HepG2 (cell line): ENCODE measurements at regions not wholly inside any gene's neighbourhood (a gene's known extent, or its start where the extent isn't known, plus 50 kb on each side); places are given as distances from the start of the nearest gene placed in this dataset.
A peak's percentile ranks its signal among the peaks of the same experiment; 100 is the strongest.

ENCODE experiments used
- ATAC-seq: fragments of 200-7000 bp; cut with Tn5 transposase; 3 replicates; pipeline ENCODE4 v1.9.1; 2020; ENCODE audit warnings: mild to moderate bottlenecking, moderate library complexity
- BruUV-seq: library from RNA; stranded (reverse); fragments of 400-500 nt; replicated peaks from 2 replicates; lab custom pipeline; 2021; lab: Mats Ljungman, UMichigan
- CTCF ChIA-PET: fragments of 300-600 bp; formaldehyde crosslinking; extraction: SDS; loops from one replicate; lab custom pipeline; 2021; ENCODE audit warnings: low total read pairs, inconsistent platforms, low intra/inter-chr PET ratio; lab: Yijun Ruan, JAX
- POLR2A ChIA-PET: fragments of 350-600 bp; sonication (Branson Sonifier 250); formaldehyde crosslinking; loops from one replicate; lab custom pipeline; 2020; ENCODE audit warnings: antibody characterized with exemption, inconsistent platforms; lab: Yijun Ruan, JAX
- DNase-seq: peaks from one replicate; pipeline ENCODE4 v3.0.0-alpha.2; 2015; ENCODE audit warnings: low spot score
- FAIRE-seq: peaks from 3 replicates; lab custom pipeline; 2011; peaks lifted over from hg19 to GRCh38; lab: Jason Lieb, UNC
- H2AFZ ChIP-seq: one replicate; pipeline ENCODE4 v1.6.1; 2011; ENCODE audit warnings: low read length, inconsistent platforms
- H3K27ac ChIP-seq: fragments of 300-600 bp; 3 replicates; pipeline ENCODE4 v1.8.0; 2011; ENCODE audit warnings: mixed run types, mild to moderate bottlenecking, mixed read lengths, low read length, inconsistent platforms; ENCODE audit not compliant: insufficient read depth; ENCODE audit errors: extremely low read length
- H3K27me3 ChIP-seq, 2 experiments: fragments of 200-600 bp in 1 of 2; 2 replicates in 1 of 2; 3 replicates in 1 of 2; pipeline versions ENCODE4 v1.6.0 to v1.8.0; 2011; ENCODE audit warnings: low read length in 2 of 2, mild to moderate bottlenecking in 2 of 2, moderate library complexity in 2 of 2, inconsistent platforms in 1 of 2; ENCODE audit not compliant: insufficient read depth in 2 of 2, control insufficient read depth in 1 of 2
- H3K36me3 ChIP-seq, 2 experiments: fragments of 200-600 bp in 1 of 2; replicated peaks in 1 of 2; 2 replicates in 1 of 2; 3 replicates in 1 of 2; pipeline versions ENCODE4 v1.5.1 to v1.8.0; 2011; ENCODE audit warnings: low read length in 2 of 2, inconsistent platforms in 1 of 2; ENCODE audit not compliant: insufficient read depth in 2 of 2, control insufficient read depth in 1 of 2
- H3K4me1 ChIP-seq: 2 replicates; pipeline ENCODE4 v1.5.1; 2012; ENCODE audit warnings: low read length, inconsistent platforms; ENCODE audit not compliant: insufficient read depth
- H3K4me2 ChIP-seq: 2 replicates; pipeline ENCODE4 v1.6.0; 2011; ENCODE audit warnings: low read depth, low read length, inconsistent platforms
- H3K4me3 ChIP-seq, 3 experiments: fragments of 200-600 bp in 1 of 3; sonication (generic), shearing (Covaris generic) in 1 of 3; replicated peaks in 1 of 3; 2 replicates each; pipeline ENCODE4 v1.5.1; 2011 to 2016; ENCODE audit warnings: low read length in 3 of 3, inconsistent platforms in 2 of 3, low read depth in 2 of 3, mild to moderate bottlenecking in 2 of 3, control low read depth in 1 of 3, mixed read lengths in 1 of 3; ENCODE audit not compliant: insufficient read depth in 1 of 3
- H3K79me2 ChIP-seq: one replicate; pipeline ENCODE4 v1.6.1; 2011; ENCODE audit warnings: low read length, inconsistent platforms; ENCODE audit not compliant: insufficient read depth
- H3K9ac ChIP-seq: 2 replicates; pipeline ENCODE4 v1.6.0; 2011; ENCODE audit warnings: mild to moderate bottlenecking, low read depth, low read length, inconsistent platforms; ENCODE audit not compliant: insufficient read depth
- H3K9me3 ChIP-seq: 2 replicates; pipeline ENCODE4 v1.5.1; 2012; ENCODE audit warnings: mild to moderate bottlenecking, low read length
- H4K20me1 ChIP-seq: 2 replicates; pipeline ENCODE4 v1.6.0; 2011; ENCODE audit warnings: inconsistent platforms, mild to moderate bottlenecking, low read length, moderate library complexity; ENCODE audit not compliant: insufficient read depth
- CREB1 ChIP-seq, 2 experiments: fragments of 450-650 bp in 1 of 2; IDR thresholded peaks; 2 replicates each; pipeline ENCODE4 v1.6.1; 2016 to 2017; ENCODE audit warnings: control low read depth in 1 of 2, mild to moderate bottlenecking in 1 of 2, missing compliant biosample characterization in 1 of 2, missing genetic modification characterization in 1 of 2
- E2F1 ChIP-seq: sonication (generic); formaldehyde crosslinking; IDR thresholded peaks from 2 replicates; pipeline ENCODE4 v1.5.0; 2020; ENCODE audit warnings: missing genetic modification reagents
- HMG20B ChIP-seq: conservative IDR thresholded peaks from 2 replicates; pipeline ENCODE4 v1.6.1; 2016; ENCODE audit warnings: missing genetic modification reagents, missing compliant biosample characterization
- ISX ChIP-seq: sonication (generic); formaldehyde crosslinking; conservative IDR thresholded peaks from 2 replicates; pipeline ENCODE4 v1.5.0; 2020; ENCODE audit warnings: missing genetic modification reagents
- NR2F2 ChIP-seq: IDR thresholded peaks from 2 replicates; pipeline ENCODE4 v1.6.1; 2012; ENCODE audit warnings: low read depth, inconsistent platforms, borderline replicate concordance
- SMARCE1 ChIP-seq: fragments of 450-650 bp; IDR thresholded peaks from 2 replicates; pipeline ENCODE4 v1.6.1; 2017; ENCODE audit warnings: borderline replicate concordance
- ZFAT ChIP-seq: sonication (generic); formaldehyde crosslinking; conservative IDR thresholded peaks from 2 replicates; pipeline ENCODE4 v1.8.1; 2023; ENCODE audit warnings: missing genetic modification reagents, inconsistent platforms
- ZNF383 ChIP-seq: sonication (generic); formaldehyde crosslinking; IDR thresholded peaks from 2 replicates; pipeline ENCODE4 v1.4.0; 2020; ENCODE audit warnings: missing genetic modification reagents, mild to moderate bottlenecking, borderline replicate concordance
- ZNF709 ChIP-seq: sonication (generic); formaldehyde crosslinking; IDR thresholded peaks from 2 replicates; pipeline ENCODE4 v1.5.0; 2020; ENCODE audit warnings: mild to moderate bottlenecking, missing genetic modification reagents
- ZNF746 ChIP-seq: sonication (generic); formaldehyde crosslinking; IDR thresholded peaks from 2 replicates; pipeline ENCODE4 v1.8.0; 2022; ENCODE audit warnings: mild to moderate bottlenecking, missing genetic modification reagents
- WGBS: methylation state at CpG from one replicate; pipeline ENCODE4 v1.1.6; 2017; ENCODE audit warnings: low lambda C conversion rate; 5-methylcytosine and 5-hydroxymethylcytosine counted together
- in situ Hi-C: cut with HindIII; loops from 2 replicates; pipeline ENCODE4 v1.10.0; 2017; ENCODE audit warnings: low pct_unique_long_range_greater_than_20kb; ENCODE audit not compliant: extremely low pct_ligation_motif_present
- intact Hi-C: fragments of 100-400 bp; cut with micrococcal nuclease; formaldehyde crosslinking; loops from one replicate; pipeline ENCODE4 v1.10.0; 2022; ENCODE audit not compliant: unreplicated experiment
- TF ChIP-seq, protein P1 (sequence below): sonication (generic); formaldehyde crosslinking; IDR thresholded peaks from 2 replicates; pipeline ENCODE4 v1.8.1; 2022; ENCODE audit warnings: mild to moderate bottlenecking, missing genetic modification reagents
- TF ChIP-seq, protein P2 (sequence below): IDR thresholded peaks from 2 replicates; pipeline ENCODE4 v1.6.1; 2016; ENCODE audit warnings: missing biosample characterization, missing genetic modification reagents, low read depth
- TF ChIP-seq, protein P3 (sequence below): sonication (generic); formaldehyde crosslinking; IDR thresholded peaks from 2 replicates; pipeline ENCODE4 v1.5.1; 2020; ENCODE audit warnings: mild to moderate bottlenecking, missing genetic modification reagents, borderline replicate concordance

DNA sequence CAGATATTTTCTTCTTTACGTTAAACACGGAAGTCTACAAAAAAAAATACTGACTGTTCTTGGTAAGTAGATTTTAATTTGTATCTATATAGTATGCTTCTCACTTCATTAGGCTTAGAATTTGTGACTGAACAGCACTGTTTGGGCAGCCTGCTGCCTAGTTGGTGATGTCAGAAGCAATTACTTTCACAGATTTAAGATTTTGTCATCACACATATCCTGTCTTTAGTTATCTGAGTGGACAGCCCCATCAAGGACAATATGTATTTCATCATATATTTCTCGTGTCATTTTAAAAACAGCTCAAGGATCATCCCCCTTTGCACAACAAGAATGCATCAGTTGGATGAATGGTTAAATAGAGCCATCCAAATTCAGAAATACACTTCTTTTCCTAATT lies 338.4 kb upstream of the CITED2 start:
- Histone ChIP-seq H3K9ac (no peak overlapping the region), H3K4me2 (no peak overlapping the region), H3K27ac (no peak overlapping the region), H3K79me2 (no peaks in the 10 kb centered on the region), H3K27me3 (no peaks in the 10 kb centered on the region), H3K4me3 (no peak overlapping the region), H3K4me1 (peaks cover 16% of the 10 kb centered on the region), H3K36me3 (no peaks in the 10 kb centered on the region), H2AFZ (no peak overlapping the region), H4K20me1 (no peaks in the 10 kb centered on the region), H3K9me3 (no peaks in the 10 kb centered on the region)
- no TSS peak for BruUV-seq
- POLR2A ChIA-PET, result no interaction called here
- WGBS, result 16% methylated on average over 3 of the region's 3 CpGs
- in situ Hi-C loops (no loop called here), intact Hi-C loops (no loop called here)
- no peak for DNase-seq
- FAIRE-seq, result no peak
- no peak for ATAC-seq
- CTCF ChIA-PET, result no interaction called here
- TF ChIP-seq CREB1 (IDR thresholded peaks at IDR 0.05) (0 out of 2 replicates have a peak, but pooled peaks have one; percentile 29), CREB1 (CRISPR knock-in tag; IDR thresholded peaks at IDR 0.05) (no peak), ZFAT (CRISPR knock-in tag) (no peak)

GRCh38 chr6:139711804-139712585 lies 337.5 kb upstream of the CITED2 start:
- no TSS peak for BruUV-seq
- no peak for DNase-seq
- WGBS, result 47% methylated on average over 2 of the region's 2 CpGs
- FAIRE-seq, result no peak
- Histone ChIP-seq H3K27me3 (no peaks in the 10 kb centered on the region), H3K9me3 (no peaks in the 10 kb centered on the region), H3K4me2 (no peak overlapping the region), H3K4me3 (no peak overlapping the region), H3K79me2 (no peaks in the 10 kb centered on the region), H4K20me1 (no peaks in the 10 kb centered on the region), H3K27ac (no peak overlapping the region), H3K9ac (no peak overlapping the region), H2AFZ (no peak overlapping the region), H3K36me3 (no peaks in the 10 kb centered on the region), H3K4me1 (peaks cover 16% of the 10 kb centered on the region)
- CTCF ChIA-PET, result no interaction called here
- in situ Hi-C loops (no loop called here), intact Hi-C loops (no loop called here)
- no peak for ATAC-seq
- POLR2A ChIA-PET, result no interaction called here
- TF ChIP-seq HMG20B (CRISPR knock-in tag) (no peak), NR2F2 (no peak), SMARCE1 (no peak), ISX (no peak), ZNF709 (CRISPR knock-in tag) (no peak), ZNF383 (CRISPR knock-in tag) (no peak), E2F1 (CRISPR knock-in tag) (no peak), ZNF746 (CRISPR knock-in tag) (no peak)
- TF ChIP-seq, protein P1, sequence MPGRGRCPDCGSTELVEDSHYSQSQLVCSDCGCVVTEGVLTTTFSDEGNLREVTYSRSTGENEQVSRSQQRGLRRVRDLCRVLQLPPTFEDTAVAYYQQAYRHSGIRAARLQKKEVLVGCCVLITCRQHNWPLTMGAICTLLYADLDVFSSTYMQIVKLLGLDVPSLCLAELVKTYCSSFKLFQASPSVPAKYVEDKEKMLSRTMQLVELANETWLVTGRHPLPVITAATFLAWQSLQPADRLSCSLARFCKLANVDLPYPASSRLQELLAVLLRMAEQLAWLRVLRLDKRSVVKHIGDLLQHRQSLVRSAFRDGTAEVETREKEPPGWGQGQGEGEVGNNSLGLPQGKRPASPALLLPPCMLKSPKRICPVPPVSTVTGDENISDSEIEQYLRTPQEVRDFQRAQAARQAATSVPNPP, result no peak
- TF ChIP-seq, protein P2, sequence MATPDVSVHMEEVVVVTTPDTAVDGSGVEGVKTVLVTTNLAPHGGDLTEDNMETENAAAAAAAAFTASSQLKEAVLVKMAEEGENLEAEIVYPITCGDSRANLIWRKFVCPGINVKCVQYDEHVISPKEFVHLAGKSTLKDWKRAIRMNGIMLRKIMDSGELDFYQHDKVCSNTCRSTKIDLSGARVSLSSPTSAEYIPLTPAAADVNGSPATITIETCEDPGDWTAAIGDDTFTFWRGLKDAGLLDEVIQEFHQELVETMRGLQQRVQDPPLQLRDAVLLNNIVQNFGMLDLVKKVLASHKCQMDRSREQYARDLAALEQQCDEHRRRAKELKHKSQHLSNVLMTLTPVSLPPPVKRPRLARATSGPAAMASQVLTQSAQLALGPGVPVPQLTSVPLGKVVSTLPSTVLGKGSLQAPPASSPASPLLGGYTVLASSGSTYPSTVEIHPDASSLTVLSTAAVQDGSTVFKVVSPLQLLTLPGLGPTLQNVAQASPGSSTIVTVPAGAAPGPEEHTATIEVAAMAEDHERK (CRISPR knock-in tag), result no peak
- TF ChIP-seq, protein P3, sequence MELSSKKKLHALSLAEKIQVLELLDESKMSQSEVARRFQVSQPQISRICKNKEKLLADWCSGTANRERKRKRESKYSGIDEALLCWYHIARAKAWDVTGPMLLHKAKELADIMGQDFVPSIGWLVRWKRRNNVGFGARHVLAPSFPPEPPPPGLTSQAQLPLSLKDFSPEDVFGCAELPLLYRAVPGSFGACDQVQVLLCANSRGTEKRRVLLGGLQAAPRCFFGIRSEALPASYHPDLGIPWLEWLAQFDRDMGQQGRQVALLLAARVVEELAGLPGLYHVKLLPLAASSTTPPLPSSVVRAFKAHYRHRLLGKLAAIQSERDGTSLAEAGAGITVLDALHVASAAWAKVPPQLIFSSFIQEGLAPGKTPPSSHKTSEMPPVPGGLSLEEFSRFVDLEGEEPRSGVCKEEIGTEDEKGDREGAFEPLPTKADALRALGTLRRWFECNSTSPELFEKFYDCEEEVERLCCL (CRISPR knock-in tag), result no peak
